ENCODE measurements at regions not wholly inside any gene's neighbourhood (a gene's known extent, or its start where the extent isn't known, plus 50 kb on each side); places are given as distances from the start of the nearest gene placed in this dataset.
A peak's percentile ranks its signal among the peaks of the same experiment; 100 is the strongest.
"Not testable (repeated sequence)": the region's sequence is repeated elsewhere in the genome, so short reads cannot be mapped to it uniquely, and the experiment has no call there.

DNA sequence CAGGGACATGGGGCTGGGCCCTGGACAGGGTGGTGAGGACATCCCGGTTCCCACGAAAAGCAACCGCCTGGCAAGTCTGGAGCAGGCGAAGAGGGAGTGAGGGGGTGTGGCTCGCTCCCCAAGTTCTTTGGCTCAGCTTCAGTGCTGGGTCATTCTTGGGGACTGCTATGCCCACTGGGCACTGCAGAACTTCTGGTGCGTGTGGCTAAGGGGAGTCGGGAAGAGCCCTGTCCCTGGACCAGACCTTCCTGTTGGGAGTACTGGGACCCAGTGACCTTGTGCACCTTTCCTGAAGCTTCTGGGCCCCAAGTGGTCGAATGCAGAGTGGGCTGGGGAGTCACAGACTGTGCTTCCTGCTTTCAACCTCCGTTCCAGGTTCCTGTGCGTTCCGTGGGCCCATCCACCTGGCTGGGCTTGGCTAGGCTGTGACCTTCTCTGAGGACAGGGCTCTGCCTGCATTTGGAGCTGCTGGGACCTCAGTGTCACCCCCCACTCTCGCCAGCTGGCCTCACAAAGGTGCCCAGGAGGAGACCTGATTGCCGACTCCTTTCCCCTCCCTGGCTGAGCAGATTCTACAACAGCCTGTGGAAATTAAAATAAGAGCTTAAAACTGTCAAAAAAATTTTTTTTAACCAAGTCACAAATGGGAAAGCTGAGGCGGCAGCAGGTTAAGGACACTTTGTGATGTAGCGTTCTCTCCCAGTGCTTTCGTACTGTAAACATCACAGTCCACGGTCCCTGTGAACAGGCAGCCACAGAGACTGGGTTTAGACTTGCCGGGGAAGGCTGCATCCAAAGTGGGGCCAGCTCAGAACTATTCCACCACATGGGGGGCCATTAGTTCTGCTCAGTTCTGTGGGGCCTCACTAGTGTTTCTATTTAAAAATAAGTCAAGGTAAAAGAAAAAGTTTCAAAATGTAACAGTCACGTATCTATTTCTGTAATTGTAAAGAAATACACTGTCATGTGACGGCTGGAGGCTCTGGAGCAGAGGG, 63.8 kb upstream of the WNT7B start:
- no peak for DNase-seq

DNA sequence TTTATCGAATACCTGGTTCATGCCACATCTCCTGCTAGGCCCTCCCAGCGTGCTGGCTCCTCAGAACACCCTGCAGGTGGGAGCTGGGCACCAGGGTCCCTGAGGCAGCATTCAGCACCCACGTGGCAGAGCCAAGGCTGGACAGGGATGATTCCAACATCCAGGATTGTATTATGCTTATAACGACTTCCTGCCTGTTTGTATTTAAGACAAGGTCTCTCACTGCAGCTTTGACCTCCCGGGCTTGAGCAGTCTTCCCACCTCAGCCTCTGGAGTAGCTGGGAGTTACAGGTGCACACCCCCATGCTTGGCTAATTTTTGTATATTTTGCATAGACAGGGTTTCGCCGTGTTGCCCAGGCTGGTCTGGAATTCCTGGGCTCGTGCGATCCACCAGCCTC, 64.7 kb upstream of the WNT7B start:
- DNase-seq, result no peak

- no peak for DNase-seq
Measured at GRCh38 chr22:46042786-46043185, 65.8 kb upstream of the WNT7B start.

GRCh38 chr22:46043339-46043738, 66.4 kb upstream of the WNT7B start:
- DNase-seq, result no peak

DNA sequence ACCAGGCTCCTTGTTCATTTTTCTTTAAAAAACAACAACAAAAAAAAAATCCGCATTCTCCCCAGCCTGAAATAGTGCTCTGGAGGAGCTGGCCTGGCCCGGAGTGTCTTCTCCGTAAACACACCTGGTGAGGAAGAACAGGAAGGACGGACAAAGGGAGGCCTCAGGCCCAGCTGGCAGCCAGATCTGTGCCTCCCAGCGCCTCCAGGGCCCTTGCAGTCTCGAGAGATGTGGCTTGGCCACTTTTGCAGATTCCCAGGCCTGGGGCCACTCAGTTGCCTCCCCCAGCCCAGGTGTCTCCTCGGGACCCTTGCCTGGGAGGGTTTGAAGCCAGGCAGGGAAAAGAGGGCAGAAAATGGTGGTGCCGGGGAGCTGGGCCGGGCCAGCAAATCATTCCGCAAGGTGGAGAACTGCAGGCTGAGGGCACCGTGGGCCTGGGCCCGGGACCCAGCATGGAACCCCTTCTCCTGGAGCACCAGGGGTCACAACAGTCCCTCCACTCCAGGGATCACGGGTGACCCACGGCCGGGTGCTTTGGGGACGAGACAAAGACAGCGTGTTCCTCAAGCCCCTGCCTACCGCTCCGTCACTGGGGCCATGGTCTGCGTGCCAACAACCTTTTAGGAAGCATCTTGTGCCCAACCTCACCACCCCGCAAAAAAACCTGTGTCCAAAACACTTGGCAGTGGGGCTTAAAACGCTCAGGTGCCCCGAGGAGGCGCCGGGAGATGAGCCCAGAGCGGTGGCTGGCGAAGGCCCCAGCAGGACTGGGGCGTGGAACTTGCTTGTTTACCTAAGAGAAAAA, 67.1 kb upstream of the WNT7B start:
- no peak for DNase-seq

DNA sequence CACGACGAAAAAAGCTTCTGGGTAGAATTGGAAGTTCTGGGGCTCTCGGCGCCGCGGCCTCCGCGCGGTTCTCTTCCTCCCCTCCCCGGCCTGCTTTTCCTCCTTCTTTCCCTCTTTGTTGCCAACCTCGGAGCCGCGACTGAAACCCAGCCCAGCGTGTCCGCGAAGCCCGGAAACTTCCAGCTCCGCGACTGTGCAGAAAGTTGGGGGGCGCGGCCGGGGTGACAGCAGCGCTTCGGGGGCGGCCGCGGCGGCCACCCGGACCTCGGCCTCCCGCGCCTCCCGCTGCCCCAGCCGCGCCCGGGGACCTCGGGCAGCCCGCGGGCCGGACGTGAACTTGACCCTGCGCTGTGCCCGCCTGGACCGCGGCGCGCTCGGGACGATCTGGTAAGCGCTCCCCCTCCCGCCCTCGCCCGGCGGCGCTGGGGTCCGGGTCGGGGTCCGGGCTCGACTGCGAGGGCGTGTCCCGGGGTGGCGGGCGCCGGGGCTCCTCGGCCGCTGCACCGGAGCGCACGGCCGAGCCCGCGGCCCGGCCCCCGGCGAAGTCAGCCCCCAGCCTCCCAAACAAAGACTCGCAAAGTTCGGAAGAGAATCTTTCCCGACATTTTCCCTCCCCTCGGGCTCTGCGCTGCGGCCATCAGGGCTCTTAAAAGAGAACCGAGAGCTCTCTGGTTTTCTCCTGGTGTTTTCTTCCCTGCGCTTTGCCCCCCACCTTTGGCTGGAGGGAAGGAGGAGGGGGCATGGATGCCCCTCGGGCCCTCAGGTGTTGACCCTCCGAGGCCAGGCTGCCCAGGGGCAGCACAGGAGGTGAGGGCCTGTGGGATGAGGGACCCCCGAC, 67.9 kb upstream of the WNT7B start:
- DNase-seq, result peak; percentile 29

DNA sequence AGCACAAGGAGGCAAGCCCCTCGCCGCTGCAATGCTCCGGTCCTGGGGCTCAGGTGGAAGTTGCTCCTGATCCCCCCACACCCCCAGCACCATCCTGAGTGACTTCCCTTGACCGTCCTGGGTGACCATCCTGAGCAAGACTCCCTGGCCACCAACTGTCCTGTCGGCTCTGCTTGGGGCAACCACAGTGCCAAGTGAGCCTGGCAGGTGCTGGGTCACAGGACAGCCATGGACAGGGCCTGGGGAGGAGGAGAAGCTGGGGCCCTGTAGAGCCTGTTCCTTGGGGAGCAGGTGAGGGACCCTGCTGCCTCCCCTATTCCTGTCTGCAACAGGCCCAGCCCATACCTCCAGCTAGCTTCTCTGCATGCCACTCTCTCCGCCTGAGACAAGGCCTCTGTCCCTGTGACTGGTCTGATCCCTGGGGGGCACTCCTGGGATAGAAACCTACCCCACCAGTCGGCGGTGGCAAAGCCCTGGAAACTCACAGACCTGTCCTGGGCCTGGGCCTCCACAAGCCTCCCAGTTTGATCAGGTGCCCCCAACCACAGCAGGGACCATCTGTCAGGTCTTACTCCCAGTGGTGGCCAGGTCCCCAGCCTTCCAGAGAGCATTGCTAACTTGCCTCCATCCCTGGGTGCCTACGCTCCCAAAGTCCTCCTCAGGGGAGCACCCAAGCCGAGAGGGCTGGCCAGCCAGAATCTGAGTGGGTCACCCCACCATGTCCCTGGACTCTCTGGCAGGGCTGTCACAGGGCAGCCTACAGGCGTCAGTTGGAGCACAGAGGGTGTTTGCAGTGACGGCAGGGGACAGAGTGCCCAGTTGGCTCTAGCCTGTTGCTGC, 68.7 kb upstream of the WNT7B start:
- no peak for DNase-seq

DNA sequence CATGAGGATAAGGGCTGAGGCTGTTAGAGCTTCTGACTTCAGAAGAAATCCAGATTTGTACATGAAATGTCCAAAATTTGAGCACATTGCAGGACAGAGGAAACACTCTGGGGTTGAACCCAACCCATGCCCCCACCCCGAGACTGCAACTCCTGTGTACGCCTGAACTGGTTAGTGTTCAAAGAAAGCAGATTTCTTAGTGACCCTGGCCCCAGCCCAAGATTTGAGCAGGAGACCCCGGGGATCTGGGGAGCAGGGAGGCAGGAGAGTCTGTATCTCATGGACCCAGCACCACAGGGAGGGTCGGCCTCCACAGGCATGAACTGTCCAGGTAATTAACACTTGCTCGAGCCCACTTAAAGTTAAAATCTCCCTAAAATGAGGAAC, 69.3 kb upstream of the WNT7B start:
- no peak for DNase-seq

- DNase-seq, result no peak
Measured at GRCh38 chr22:46047226-46047625, 70.3 kb upstream of the WNT7B start.

DNA sequence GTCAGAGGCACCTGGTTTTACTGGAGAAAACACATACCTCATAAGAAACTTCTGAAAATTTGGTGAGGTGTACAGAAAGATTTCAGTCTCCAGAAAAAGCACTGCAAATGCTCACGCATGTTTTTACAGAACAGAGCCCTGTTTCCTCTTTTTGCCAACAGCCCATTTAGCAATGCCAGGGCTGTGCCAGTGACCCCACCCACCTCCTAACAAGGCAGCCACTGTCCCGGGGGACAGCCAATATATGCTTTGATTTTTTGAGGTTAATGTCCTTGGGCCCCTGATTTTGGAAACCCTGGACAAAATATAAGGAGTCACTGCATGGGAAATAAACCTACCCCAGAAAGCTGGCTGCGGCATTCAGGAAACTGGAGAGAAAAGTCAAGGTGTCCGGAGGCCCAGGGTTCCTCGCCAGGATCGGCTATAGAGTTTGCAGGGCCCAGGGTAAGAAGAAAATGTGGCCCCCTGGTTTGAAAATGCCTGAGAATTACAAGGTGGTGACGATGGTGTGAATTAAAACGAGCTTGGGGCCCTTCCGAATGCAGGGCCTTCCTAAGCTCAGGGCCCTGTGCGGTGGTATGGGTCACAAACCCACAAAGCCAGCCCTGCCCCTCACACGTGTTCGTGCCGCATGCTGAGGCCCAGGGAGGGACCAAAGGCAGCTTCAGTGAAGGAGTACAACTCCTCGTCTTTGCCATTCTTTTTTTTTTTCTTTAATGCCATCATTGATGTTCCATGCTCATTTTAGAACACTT, 71.1 kb upstream of the WNT7B start:
- no peak for DNase-seq

DNA sequence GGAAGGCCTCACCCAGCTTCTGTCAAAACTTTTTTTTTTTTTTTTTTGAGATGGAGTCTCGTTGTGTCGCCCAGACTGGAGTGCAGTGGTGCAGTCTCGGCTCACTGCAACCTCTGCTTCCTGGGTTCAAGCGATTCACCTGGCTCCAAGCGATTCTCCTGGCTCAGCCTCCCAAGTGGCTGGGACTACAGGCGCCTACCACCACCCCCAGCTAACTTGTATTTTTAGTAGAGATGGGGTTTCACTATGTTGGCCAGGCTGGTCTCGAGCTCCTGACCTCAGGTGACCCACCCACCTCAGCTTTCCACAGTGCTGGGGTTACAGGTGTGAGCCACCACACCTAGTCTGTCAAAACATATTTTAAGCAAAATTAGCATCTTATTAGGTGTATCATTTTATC, 71.7 kb upstream of the WNT7B start:
- not testable (repeated sequence) for DNase-seq

- no peak for DNase-seq
Measured at GRCh38 chr22:46049726-46050450, 72.9 kb upstream of the WNT7B start.

GRCh38 chr22:46050451-46050845, 73.5 kb upstream of the WNT7B start:
- DNase-seq, result no peak

DNA sequence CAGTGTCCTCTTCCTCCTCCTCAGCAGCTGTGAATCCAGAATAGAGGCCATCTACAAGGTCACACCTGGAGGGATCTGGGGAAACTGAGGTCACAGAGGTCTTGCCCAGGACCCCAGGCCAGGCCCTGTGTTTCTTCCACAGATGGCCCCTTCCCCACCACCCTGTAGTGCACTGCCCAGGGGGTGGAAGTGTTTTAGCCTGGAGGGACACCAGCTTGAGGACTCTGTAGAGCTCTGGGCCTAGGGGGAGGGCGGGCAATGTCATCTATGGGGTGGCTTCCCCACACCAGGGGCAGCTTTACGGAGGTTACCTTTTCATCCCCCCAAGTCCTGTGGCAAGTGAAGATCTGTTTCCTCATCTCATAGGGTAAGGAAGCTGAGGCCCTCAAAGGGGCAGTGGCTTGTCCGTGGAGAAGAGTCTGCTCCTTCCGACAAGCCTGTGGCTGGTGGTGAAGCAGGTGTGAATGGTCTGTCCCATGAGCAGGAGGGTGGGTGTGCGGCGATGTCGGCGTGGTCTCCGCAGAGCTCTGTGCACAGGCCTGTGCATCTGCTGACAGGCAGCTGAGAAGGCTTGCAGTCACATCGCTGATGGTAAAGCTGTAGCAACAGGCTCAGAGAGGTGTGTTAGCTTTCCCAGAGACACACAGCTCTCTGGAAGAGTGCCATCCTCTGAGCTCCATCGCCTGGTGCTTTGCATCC, 74.1 kb upstream of the WNT7B start:
- DNase-seq, result no peak

- no peak for DNase-seq
Measured at GRCh38 chr22:46051646-46052045, 74.7 kb upstream of the WNT7B start.

DNA sequence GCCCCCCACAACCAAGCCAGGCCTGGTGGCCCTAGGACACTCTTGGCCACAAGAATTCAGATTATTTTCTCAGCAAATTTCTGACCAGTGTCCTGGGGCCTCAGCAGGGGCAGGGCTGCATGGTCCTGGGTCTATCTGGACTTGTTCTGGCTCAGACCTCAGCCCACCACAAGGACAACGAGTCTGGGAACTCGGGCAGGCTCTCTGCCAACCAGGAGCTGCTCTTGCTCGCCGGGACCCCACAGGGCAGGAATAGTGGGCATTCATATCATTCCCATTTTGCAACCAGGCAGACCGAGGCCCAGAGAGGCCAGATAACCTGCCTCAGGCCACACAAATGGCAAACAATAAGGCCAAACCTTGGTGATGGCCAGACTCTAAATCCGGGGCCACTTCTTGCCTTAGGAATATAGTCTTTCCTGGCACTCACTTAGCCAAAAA, 75.4 kb upstream of the WNT7B start:
- DNase-seq, result no peak

- DNase-seq, result peak; percentile 12
Measured at GRCh38 chr22:46052801-46053562, 76.0 kb upstream of the WNT7B start.

GRCh38 chr22:46053563-46054090, 76.7 kb upstream of the WNT7B start:
- DNase-seq, result peak; percentile 45

All from stimulated activated naive CD4-positive, alpha-beta T cell treated with Interleukin-2 at 50 U/mL for 16 hours (primary cell).